H1 (cell line): ENCODE measurements at regions not wholly inside any gene's neighbourhood (a gene's known extent, or its start where the extent isn't known, plus 50 kb on each side); places are given as distances from the start of the nearest gene placed in this dataset.

Experiments
- BACH1 ChIP-seq: IDR thresholded peaks from 2 replicates; pipeline ENCODE4 v1.6.1; 2012; ENCODE audit warnings: low read length, improper control_type of control experiment
- SP1 ChIP-seq: IDR thresholded peaks from 2 replicates; pipeline ENCODE4 v1.6.1; 2011; ENCODE audit warnings: low read depth, low read length

- no peak for TF ChIP-seq BACH1
- no peak for TF ChIP-seq SP1
Measured at GRCh38 chr9:110047232-110047954, 160.6 kb downstream of the C9orf152 start (continued).
